WTC11 (cell line): ENCODE measurements at regions not wholly inside any gene's neighbourhood (a gene's known extent, or its start where the extent isn't known, plus 50 kb on each side); places are given as distances from the start of the nearest gene placed in this dataset.

Experiments
- ATAC-seq: fragments of 200-7000 bp; cut with Tn5 transposase; 2 replicates; pipeline ENCODE4 v1.10.0; 2021; ENCODE audit warnings: mild to moderate bottlenecking, moderate library complexity
- CTCF ChIA-PET: fragments of 300-600 bp; sonication (Branson Sonifier 250); formaldehyde crosslinking; loops from one replicate; lab custom pipeline; 2021; ENCODE audit warnings: antibody characterized with exemption; lab: Charles Lee
- POLR2A ChIA-PET: fragments of 350-600 bp; sonication (Branson Sonifier 250); formaldehyde crosslinking; loops from one replicate; lab custom pipeline; 2021; ENCODE audit warnings: antibody characterized with exemption; lab: Charles Lee
- DNase-seq: peaks from one replicate; pipeline ENCODE4 v3.0.0; 2021; ENCODE audit warnings: low spot score
- H3K27ac Mint-ChIP-seq: 2 replicates; pipeline ENCODE4 v1.8.0; 2021; ENCODE audit warnings: mixed read lengths
- H3K27me3 Mint-ChIP-seq: 2 replicates; pipeline ENCODE4 v1.8.0; 2021; ENCODE audit warnings: low read depth, mild to moderate bottlenecking, moderate library complexity, mixed read lengths
- H3K36me3 Mint-ChIP-seq: 2 replicates; pipeline ENCODE4 v1.8.0; 2021; ENCODE audit warnings: mixed read lengths
- H3K4me1 Mint-ChIP-seq: 2 replicates; pipeline ENCODE4 v1.8.0; 2022; ENCODE audit warnings: mixed read lengths
- H3K4me3 Mint-ChIP-seq: 2 replicates; pipeline ENCODE4 v1.8.0; 2021; ENCODE audit warnings: mild to moderate bottlenecking, moderate library complexity, mixed read lengths
- H3K9me3 Mint-ChIP-seq: 2 replicates; pipeline ENCODE4 v1.8.0; 2021; ENCODE audit warnings: mixed read lengths
- AR ChIP-seq: fragments of 250-450 bp; sonication (Bioruptor Pico); IDR thresholded peaks from 2 replicates; pipeline ENCODE4 v1.9.0; 2021; ENCODE audit warnings: mild to moderate bottlenecking
- ARID4B ChIP-seq: sonication (generic); formaldehyde crosslinking; IDR thresholded peaks from 2 replicates; pipeline ENCODE4 v1.8.0; 2023; ENCODE audit warnings: missing genetic modification reagents, mild to moderate bottlenecking, borderline replicate concordance
- E2F5 ChIP-seq: sonication (generic); formaldehyde crosslinking; IDR thresholded peaks from 2 replicates; pipeline ENCODE4 v1.8.1; 2022; ENCODE audit warnings: mild to moderate bottlenecking, moderate library complexity, missing genetic modification reagents
- ETV6 ChIP-seq: sonication (generic); formaldehyde crosslinking; IDR thresholded peaks from 2 replicates; pipeline ENCODE4 v1.8.1; 2022; ENCODE audit warnings: mild to moderate bottlenecking, missing genetic modification reagents
- GRHL2 ChIP-seq: fragments of 250-450 bp; sonication (Bioruptor Pico); IDR thresholded peaks from 2 replicates; pipeline ENCODE4 v1.8.0; 2022; ENCODE audit warnings: mild to moderate bottlenecking, moderate library complexity; ENCODE audit not compliant: insufficient replicate concordance, severe bottlenecking
- MAX ChIP-seq: sonication (generic); formaldehyde crosslinking; IDR thresholded peaks from 2 replicates; pipeline ENCODE4 v1.8.0; 2022; ENCODE audit warnings: mild to moderate bottlenecking, missing genetic modification reagents
- NFYB ChIP-seq: sonication (generic); formaldehyde crosslinking; conservative IDR thresholded peaks from 2 replicates; pipeline ENCODE4 v1.8.0; 2022; ENCODE audit warnings: low read depth, missing genetic modification reagents
- TEAD1 ChIP-seq: sonication (generic); formaldehyde crosslinking; IDR thresholded peaks from 2 replicates; pipeline ENCODE4 v1.8.0; 2022; ENCODE audit warnings: mild to moderate bottlenecking, missing genetic modification reagents
- ZBTB43 ChIP-seq: sonication (generic); formaldehyde crosslinking; IDR thresholded peaks from 2 replicates; pipeline ENCODE4 v1.8.1; 2023; ENCODE audit warnings: mild to moderate bottlenecking, missing genetic modification reagents
- ZNF263 ChIP-seq: sonication (generic); formaldehyde crosslinking; IDR thresholded peaks from 2 replicates; pipeline ENCODE4 v1.8.1; 2022; ENCODE audit warnings: low read depth, mild to moderate bottlenecking, moderate library complexity, missing genetic modification reagents
- ZNF532 ChIP-seq: fragments of 250-450 bp; sonication (Bioruptor Pico); IDR thresholded peaks from 2 replicates; pipeline ENCODE4 v1.9.0; 2021; ENCODE audit warnings: mild to moderate bottlenecking, borderline replicate concordance

- CTCF ChIA-PET, result no interaction called here
- Mint-ChIP-seq H3K27me3 (no peaks in the 10 kb centered on the region), H3K36me3 (no peaks in the 10 kb centered on the region), H3K4me1 (no peaks in the 10 kb centered on the region), H3K4me3 (no peak overlapping the region), H3K9me3 (peaks cover 6% of the 10 kb centered on the region; the same call in 1 of the 2 replicates), H3K27ac (peak overlapping the region; percentile 2; the same call in 1 of the 2 replicates)
- POLR2A ChIA-PET, result no interaction called here
- ATAC-seq (no peak), DNase-seq (no peak)
- TF ChIP-seq ZBTB43, result peak; percentile 18; the same call in 1 of the 2 replicates
- no peak for TF ChIP-seq AR (CRISPR knock-in tag)
Measured at GRCh38 chr2:239723486-239724193, 301.5 kb downstream of the NDUFA10 start.

GRCh38 chr2:239722760-239723470 is 302.2 kb downstream of the NDUFA10 start:
- DNase-seq (no peak), ATAC-seq (no peak)
- TF ChIP-seq ETV6 (CRISPR knock-in tag) (no peak), TEAD1 (CRISPR knock-in tag) (no peak), E2F5 (no peak), MAX (CRISPR knock-in tag) (no peak), GRHL2 (no peak), ZNF263 (CRISPR knock-in tag) (no peak), ZNF532 (CRISPR knock-in tag) (no peak), ARID4B (CRISPR knock-in tag) (no peak), NFYB (CRISPR knock-in tag) (no peak)
- no peak overlapping the region for H3K27ac Mint-ChIP-seq
- POLR2A ChIA-PET, result no interaction called here
- no peaks in the 10 kb centered on the region for H3K36me3 Mint-ChIP-seq
- no peaks in the 10 kb centered on the region for H3K27me3 Mint-ChIP-seq
- no peaks in the 10 kb centered on the region for H3K4me1 Mint-ChIP-seq
- H3K4me3 Mint-ChIP-seq, result no peak overlapping the region
- CTCF ChIA-PET, result no interaction called here
- peaks cover 8% of the 10 kb centered on the region for H3K9me3 Mint-ChIP-seq
